PFSK-1 (cell line): ENCODE measurements at regions not wholly inside any gene's neighbourhood (a gene's known extent, or its start where the extent isn't known, plus 50 kb on each side); places are given as distances from the start of the nearest gene placed in this dataset.

ENCODE experiments used
- REST ChIP-seq, 2 experiments: IDR thresholded peaks; 2 replicates each; pipeline versions ENCODE4 v1.6.1 to v1.8.0; 2011 to 2012; ENCODE audit warnings: low read depth in 2 of 2, low read length in 2 of 2, control low read depth in 1 of 2, inconsistent platforms in 1 of 2, mild to moderate bottlenecking in 1 of 2, moderate library complexity in 1 of 2; ENCODE audit not compliant: insufficient read depth in 1 of 2
- SIN3A ChIP-seq: IDR thresholded peaks from 2 replicates; pipeline ENCODE4 v1.6.1; 2012; ENCODE audit warnings: mild to moderate bottlenecking, low read length, moderate library complexity, borderline replicate concordance; ENCODE audit not compliant: insufficient read depth

- TF ChIP-seq REST (IDR thresholded peaks at IDR 0.05; ENCODE audit: insufficient read depth in 1 of 2, low read depth in 2 of 2, low read length in 2 of 2) (no peak), SIN3A (no peak)
Measured at GRCh38 chr2:56871644-56872043, 687.9 kb downstream of the CCDC85A start.
